ENCODE measurements at regions not wholly inside any gene's neighbourhood (a gene's known extent, or its start where the extent isn't known, plus 50 kb on each side); places are given as distances from the start of the nearest gene placed in this dataset.

DNA sequence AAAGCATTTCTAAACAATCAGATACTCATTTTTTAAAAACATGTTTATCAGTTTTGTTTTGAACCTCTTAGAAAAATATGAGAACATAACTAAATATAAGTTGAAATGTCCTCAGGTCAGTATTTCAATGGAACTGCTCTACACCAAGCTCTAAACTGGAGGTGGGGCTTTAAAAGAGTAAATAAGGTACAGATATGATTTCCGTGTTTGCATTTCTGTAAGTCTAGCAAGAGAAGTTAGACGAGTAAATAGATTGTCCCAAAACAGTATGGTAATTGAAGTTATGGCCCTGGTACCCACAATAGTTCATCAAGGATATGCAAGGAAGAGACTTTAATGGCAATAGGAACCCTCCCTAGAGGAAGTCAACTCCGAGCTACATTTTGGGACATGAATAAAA, 115.1 kb upstream of the AKR1E2 start:
- Histone ChIP-seq H3K4me3 (ENCODE audit: control insufficient read depth in 2 of 3, extremely low read depth in 1 of 3, insufficient read depth in 2 of 3, low read depth in 1 of 3, low read length in 3 of 3) (no peak overlapping the region), H3K4me2 (ENCODE audit: control insufficient read depth, extremely low read depth, insufficient read depth, low read depth, low read length) (no peak overlapping the region), H3K27ac (ENCODE audit: control insufficient read depth, insufficient read depth, low read length) (no peak overlapping the region), H3K79me2 (ENCODE audit: control insufficient read depth, insufficient read depth, low read length) (no peaks in the 10 kb centered on the region), H3K4me1 (ENCODE audit: control insufficient read depth, extremely low read depth, insufficient read depth, low read length) (no peaks in the 10 kb centered on the region), H3K9ac (ENCODE audit: control insufficient read depth, extremely low read depth, insufficient read depth, low read length) (no peak overlapping the region), H2AFZ (ENCODE audit: control insufficient read depth, low read length) (no peak overlapping the region), H3K36me3 (ENCODE audit: control insufficient read depth in 2 of 2, extremely low read depth in 1 of 2, insufficient read depth in 2 of 2, low read length in 2 of 2) (no peaks in the 10 kb centered on the region), H4K20me1 (ENCODE audit: control insufficient read depth, extremely low read depth, insufficient read depth, low read length) (no peaks in the 10 kb centered on the region), H3K9me3 (ENCODE audit: control insufficient read depth, low read depth, low read length) (no peaks in the 10 kb centered on the region), H3K9me1 (ENCODE audit: control insufficient read depth, extremely low read depth, insufficient read depth, low read length) (no peaks in the 10 kb centered on the region), H3K27me3 (ENCODE audit: control insufficient read depth, extremely low read depth, insufficient read depth, low read length) (no peaks in the 10 kb centered on the region)
- DNase-seq (ENCODE audit: low read depth, low spot score) = no peak
- dilution Hi-C loops (cut with MboI; ENCODE audit: extremely low pct_ligation_motif_present, low sequenced_read_pairs) = no loop called here
- FAIRE-seq = no peak
- no peak for TF ChIP-seq EZH2 (IDR thresholded peaks at IDR 0.05; ENCODE audit: low read length)
- TF ChIP-seq, protein P1, sequence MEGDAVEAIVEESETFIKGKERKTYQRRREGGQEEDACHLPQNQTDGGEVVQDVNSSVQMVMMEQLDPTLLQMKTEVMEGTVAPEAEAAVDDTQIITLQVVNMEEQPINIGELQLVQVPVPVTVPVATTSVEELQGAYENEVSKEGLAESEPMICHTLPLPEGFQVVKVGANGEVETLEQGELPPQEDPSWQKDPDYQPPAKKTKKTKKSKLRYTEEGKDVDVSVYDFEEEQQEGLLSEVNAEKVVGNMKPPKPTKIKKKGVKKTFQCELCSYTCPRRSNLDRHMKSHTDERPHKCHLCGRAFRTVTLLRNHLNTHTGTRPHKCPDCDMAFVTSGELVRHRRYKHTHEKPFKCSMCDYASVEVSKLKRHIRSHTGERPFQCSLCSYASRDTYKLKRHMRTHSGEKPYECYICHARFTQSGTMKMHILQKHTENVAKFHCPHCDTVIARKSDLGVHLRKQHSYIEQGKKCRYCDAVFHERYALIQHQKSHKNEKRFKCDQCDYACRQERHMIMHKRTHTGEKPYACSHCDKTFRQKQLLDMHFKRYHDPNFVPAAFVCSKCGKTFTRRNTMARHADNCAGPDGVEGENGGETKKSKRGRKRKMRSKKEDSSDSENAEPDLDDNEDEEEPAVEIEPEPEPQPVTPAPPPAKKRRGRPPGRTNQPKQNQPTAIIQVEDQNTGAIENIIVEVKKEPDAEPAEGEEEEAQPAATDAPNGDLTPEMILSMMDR (optimal IDR thresholded peaks at IDR 0.05 in 1 of 3, IDR thresholded peaks at IDR 0.05 in 1 of 3, conservative IDR thresholded peaks at IDR 0.05 in 1 of 3; ENCODE audit: extremely low read depth in 1 of 3, insufficient read depth in 2 of 3, low read length in 3 of 3) = no peak

DNA sequence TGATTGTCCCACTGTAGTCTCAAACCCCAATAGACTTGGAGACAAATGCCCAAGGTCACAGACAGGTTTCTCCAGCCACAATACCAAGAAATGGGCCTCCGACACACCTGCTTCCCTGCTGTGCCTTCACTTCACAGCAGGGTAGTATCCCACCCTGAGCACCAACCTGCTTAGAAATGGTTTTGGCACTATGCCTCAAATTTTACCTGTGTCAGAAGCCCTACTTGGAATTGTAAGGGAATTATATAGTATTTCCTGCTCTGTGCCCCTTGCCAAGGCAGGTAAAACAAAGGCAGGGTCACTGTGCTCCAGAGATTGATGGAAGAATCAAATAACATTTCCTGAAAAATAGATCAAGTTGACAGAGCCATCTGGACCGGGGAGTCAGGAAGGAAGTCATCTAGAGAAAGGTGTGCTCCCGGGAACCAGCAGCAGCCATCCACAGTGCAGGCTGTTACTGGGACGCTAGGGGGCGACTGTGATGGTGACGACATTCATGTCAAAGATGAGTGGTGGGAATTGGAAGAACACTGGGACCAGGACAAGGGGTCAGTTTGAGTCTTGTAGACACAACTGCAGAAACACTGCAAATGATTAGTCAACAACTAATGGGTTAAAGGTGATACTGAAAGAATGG, 117.8 kb upstream of the AKR1E2 start:
- Histone ChIP-seq H3K9me3 (ENCODE audit: control insufficient read depth, low read depth, low read length) (no peaks in the 10 kb centered on the region), H3K79me2 (ENCODE audit: control insufficient read depth, insufficient read depth, low read length) (no peaks in the 10 kb centered on the region), H3K4me1 (ENCODE audit: control insufficient read depth, extremely low read depth, insufficient read depth, low read length) (peaks cover 15% of the 10 kb centered on the region), H3K4me2 (ENCODE audit: control insufficient read depth, extremely low read depth, insufficient read depth, low read depth, low read length) (no peak overlapping the region), H3K9me1 (ENCODE audit: control insufficient read depth, extremely low read depth, insufficient read depth, low read length) (no peaks in the 10 kb centered on the region), H3K36me3 (ENCODE audit: control insufficient read depth in 2 of 2, extremely low read depth in 1 of 2, insufficient read depth in 2 of 2, low read length in 2 of 2) (no peaks in the 10 kb centered on the region), H4K20me1 (ENCODE audit: control insufficient read depth, extremely low read depth, insufficient read depth, low read length) (no peaks in the 10 kb centered on the region), H3K27me3 (ENCODE audit: control insufficient read depth, extremely low read depth, insufficient read depth, low read length) (no peaks in the 10 kb centered on the region), H3K27ac (ENCODE audit: control insufficient read depth, insufficient read depth, low read length) (no peak overlapping the region), H3K9ac (ENCODE audit: control insufficient read depth, extremely low read depth, insufficient read depth, low read length) (no peak overlapping the region), H3K4me3 (ENCODE audit: control insufficient read depth in 2 of 3, extremely low read depth in 1 of 3, insufficient read depth in 2 of 3, low read depth in 1 of 3, low read length in 3 of 3) (no peak overlapping the region), H2AFZ (ENCODE audit: control insufficient read depth, low read length) (no peak overlapping the region)
- TF ChIP-seq EZH2 (IDR thresholded peaks at IDR 0.05; ENCODE audit: low read length) = no peak
- TF ChIP-seq, protein P1 (optimal IDR thresholded peaks at IDR 0.05 in 1 of 3, IDR thresholded peaks at IDR 0.05 in 1 of 3, conservative IDR thresholded peaks at IDR 0.05 in 1 of 3; ENCODE audit: extremely low read depth in 1 of 3, insufficient read depth in 2 of 3, low read length in 3 of 3) = peak; percentile 31 to 57 (median 56)
- FAIRE-seq (no peak), DNase-seq (ENCODE audit: low read depth, low spot score) (no peak)
- dilution Hi-C loops (cut with MboI; ENCODE audit: extremely low pct_ligation_motif_present, low sequenced_read_pairs) = no loop called here

Data from keratinocyte (primary cell).